Neutrophil (primary cell): ENCODE measurements at regions not wholly inside any gene's neighbourhood (a gene's known extent, or its start where the extent isn't known, plus 50 kb on each side); places are given as distances from the start of the nearest gene placed in this dataset.

ENCODE experiments used
- H3K27ac ChIP-seq: fragments of 200-600 bp; sonication (generic); 2 replicates; pipeline ENCODE4 v1.5.1; 2016; ENCODE audit warnings: mild to moderate bottlenecking, moderate library complexity
- H3K27me3 ChIP-seq: fragments of 200-600 bp; sonication (generic); 2 replicates; pipeline ENCODE4 v1.6.0; 2016; ENCODE audit warnings: mild to moderate bottlenecking
- H3K36me3 ChIP-seq: fragments of 200-600 bp; sonication (generic); 2 replicates; pipeline ENCODE4 v1.5.1; 2017
- H3K4me1 ChIP-seq, 2 experiments: fragments of 200-600 bp in 1 of 2; sonication (generic) in 1 of 2; 1 replicate in 1 of 2; 2 replicates in 1 of 2; pipeline versions ENCODE4 v1.5.1 to v1.6.1; 2013 to 2016; ENCODE audit warnings: low read depth in 1 of 2, low read length in 1 of 2, mild to moderate bottlenecking in 1 of 2, moderate library complexity in 1 of 2; ENCODE audit not compliant: control insufficient read depth in 1 of 2, insufficient read depth in 1 of 2
- H3K4me3 ChIP-seq, 2 experiments: fragments of 200-600 bp in 1 of 2; sonication (generic) in 1 of 2; 1 replicate in 1 of 2; 2 replicates in 1 of 2; pipeline ENCODE4 v1.5.1; 2013 to 2016; ENCODE audit warnings: low read depth in 1 of 2, low read length in 1 of 2, mild to moderate bottlenecking in 1 of 2, moderate library complexity in 1 of 2
- H3K9me3 ChIP-seq: fragments of 200-600 bp; sonication (generic); 2 replicates; pipeline ENCODE4 v1.5.1; 2016
- CTCF ChIP-seq: fragments of 200-600 bp; sonication (generic); IDR thresholded peaks from 2 replicates; pipeline ENCODE4 v1.5.1; 2016; ENCODE audit warnings: antibody characterized with exemption

- no peaks in the 10 kb centered on the region for H3K27me3 ChIP-seq
- H3K4me1 ChIP-seq = no peaks in the 10 kb centered on the region
- no peak for TF ChIP-seq CTCF
- H3K4me3 ChIP-seq = no peak overlapping the region
- no peaks in the 10 kb centered on the region for H3K9me3 ChIP-seq
- no peak overlapping the region for H3K27ac ChIP-seq
- no peaks in the 10 kb centered on the region for H3K36me3 ChIP-seq
Observed at GRCh38 chr7:33685503-33685902, 219.8 kb upstream of the BMPER start.

- H3K27me3 ChIP-seq = no peaks in the 10 kb centered on the region
- no peaks in the 10 kb centered on the region for H3K36me3 ChIP-seq
- H3K4me3 ChIP-seq = no peak overlapping the region
- no peak overlapping the region for H3K27ac ChIP-seq
- no peaks in the 10 kb centered on the region for H3K4me1 ChIP-seq
- no peak for TF ChIP-seq CTCF
- H3K9me3 ChIP-seq = no peaks in the 10 kb centered on the region
Observed at GRCh38 chr7:33685981-33686683, 219.2 kb upstream of the BMPER start.

- TF ChIP-seq CTCF = no peak
- no peaks in the 10 kb centered on the region for H3K4me1 ChIP-seq
- no peaks in the 10 kb centered on the region for H3K27me3 ChIP-seq
- no peaks in the 10 kb centered on the region for H3K36me3 ChIP-seq
- H3K27ac ChIP-seq = no peak overlapping the region
- H3K9me3 ChIP-seq = no peaks in the 10 kb centered on the region
- H3K4me3 ChIP-seq = no peak overlapping the region
Observed at GRCh38 chr7:33687625-33688024, 217.7 kb upstream of the BMPER start.

- no peaks in the 10 kb centered on the region for H3K4me1 ChIP-seq
- no peaks in the 10 kb centered on the region for H3K9me3 ChIP-seq
- no peak overlapping the region for H3K27ac ChIP-seq
- no peaks in the 10 kb centered on the region for H3K27me3 ChIP-seq
- H3K36me3 ChIP-seq = no peaks in the 10 kb centered on the region
- no peak overlapping the region for H3K4me3 ChIP-seq
- no peak for TF ChIP-seq CTCF
Observed at GRCh38 chr7:33691180-33691579, 214.2 kb upstream of the BMPER start.

GRCh38 chr7:33692956-33693355, 212.4 kb upstream of the BMPER start:
- H3K27me3 ChIP-seq = no peaks in the 10 kb centered on the region
- H3K4me1 ChIP-seq = no peaks in the 10 kb centered on the region
- H3K36me3 ChIP-seq = no peaks in the 10 kb centered on the region
- no peak overlapping the region for H3K27ac ChIP-seq
- no peak for TF ChIP-seq CTCF
- no peak overlapping the region for H3K4me3 ChIP-seq
- H3K9me3 ChIP-seq = no peaks in the 10 kb centered on the region
